ENCODE measurements at regions not wholly inside any gene's neighbourhood (a gene's known extent, or its start where the extent isn't known, plus 50 kb on each side); places are given as distances from the start of the nearest gene placed in this dataset.

GRCh38 chr3:1929788-1930414 is 168.8 kb upstream of the CNTN4 start:
- TF ChIP-seq CTCF (IDR thresholded peaks at IDR 0.05) (no peak), YY1 (IDR thresholded peaks at IDR 0.05; ENCODE audit: low read depth) (no peak), RAD21 (IDR thresholded peaks at IDR 0.05; ENCODE audit: low read length) (no peak), USF2 (IDR thresholded peaks at IDR 0.05; ENCODE audit: borderline replicate concordance, low read depth, low read length) (no peak), EZH2phosphoT487 (IDR thresholded peaks at IDR 0.05; ENCODE audit: borderline replicate concordance, low read depth) (no peak), TAF1 (IDR thresholded peaks at IDR 0.05; ENCODE audit: borderline replicate concordance, low read depth, low read length) (no peak), REST (IDR thresholded peaks at IDR 0.05; ENCODE audit: low read depth, low read length) (no peak), CHD2 (IDR thresholded peaks at IDR 0.05; ENCODE audit: low read length, partially characterized antibody) (no peak), FOSL2 (IDR thresholded peaks at IDR 0.05; ENCODE audit: borderline replicate concordance, low read depth) (no peak), JUND (IDR thresholded peaks at IDR 0.05) (no peak)
